ENCODE measurements at regions not wholly inside any gene's neighbourhood (a gene's known extent, or its start where the extent isn't known, plus 50 kb on each side); places are given as distances from the start of the nearest gene placed in this dataset.

- no peak for DNase-seq
Measured at GRCh38 chr1:30051777-30052176, 671.6 kb downstream of the MATN1 start.

- DNase-seq = no peak
Measured at GRCh38 chr1:30049748-30050296, 673.6 kb downstream of the MATN1 start.

- DNase-seq = no peak
Measured at GRCh38 chr1:30048905-30049304, 674.5 kb downstream of the MATN1 start.

DNA sequence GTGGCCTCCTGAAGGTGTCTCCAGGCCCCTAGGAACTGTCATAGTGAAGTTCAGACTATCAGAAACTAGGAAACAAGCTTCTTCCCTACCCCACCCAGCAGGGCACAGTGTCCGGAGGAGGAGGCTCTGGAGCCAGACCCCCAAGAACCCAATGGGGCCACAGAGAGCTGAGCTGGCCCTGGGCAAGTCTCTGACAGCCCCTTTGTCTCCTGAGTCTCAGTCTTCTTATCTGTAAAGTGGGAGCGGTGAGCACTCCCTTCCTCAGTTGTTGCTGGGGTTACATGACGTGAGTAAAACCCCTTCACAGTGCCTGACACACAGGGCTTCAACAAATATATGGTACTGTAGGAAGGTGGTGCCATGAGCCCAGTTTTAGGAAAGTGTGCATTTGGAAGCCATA is 675.8 kb downstream of the MATN1 start:
- no peak for DNase-seq

DNA sequence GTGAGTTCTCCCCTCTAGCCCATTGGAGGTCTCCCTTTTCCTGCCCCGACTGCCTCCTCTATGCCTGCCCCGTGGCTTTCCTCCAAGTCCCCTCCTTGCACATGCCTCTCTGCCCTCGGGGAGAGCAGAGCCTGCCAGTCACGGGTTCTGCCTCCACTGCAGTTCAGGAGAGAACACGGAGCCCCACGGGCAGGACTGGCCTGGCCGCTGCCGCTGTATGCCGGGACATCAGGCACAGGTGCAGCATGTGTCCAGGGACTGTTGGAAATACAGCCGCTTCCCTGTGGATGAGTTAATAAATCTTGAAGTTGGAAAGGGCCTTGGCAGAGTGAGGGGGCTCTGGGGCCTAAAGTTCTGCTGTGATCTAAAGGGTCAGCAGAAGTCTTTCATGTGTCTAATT is 676.6 kb downstream of the MATN1 start:
- DNase-seq = no peak

DNA sequence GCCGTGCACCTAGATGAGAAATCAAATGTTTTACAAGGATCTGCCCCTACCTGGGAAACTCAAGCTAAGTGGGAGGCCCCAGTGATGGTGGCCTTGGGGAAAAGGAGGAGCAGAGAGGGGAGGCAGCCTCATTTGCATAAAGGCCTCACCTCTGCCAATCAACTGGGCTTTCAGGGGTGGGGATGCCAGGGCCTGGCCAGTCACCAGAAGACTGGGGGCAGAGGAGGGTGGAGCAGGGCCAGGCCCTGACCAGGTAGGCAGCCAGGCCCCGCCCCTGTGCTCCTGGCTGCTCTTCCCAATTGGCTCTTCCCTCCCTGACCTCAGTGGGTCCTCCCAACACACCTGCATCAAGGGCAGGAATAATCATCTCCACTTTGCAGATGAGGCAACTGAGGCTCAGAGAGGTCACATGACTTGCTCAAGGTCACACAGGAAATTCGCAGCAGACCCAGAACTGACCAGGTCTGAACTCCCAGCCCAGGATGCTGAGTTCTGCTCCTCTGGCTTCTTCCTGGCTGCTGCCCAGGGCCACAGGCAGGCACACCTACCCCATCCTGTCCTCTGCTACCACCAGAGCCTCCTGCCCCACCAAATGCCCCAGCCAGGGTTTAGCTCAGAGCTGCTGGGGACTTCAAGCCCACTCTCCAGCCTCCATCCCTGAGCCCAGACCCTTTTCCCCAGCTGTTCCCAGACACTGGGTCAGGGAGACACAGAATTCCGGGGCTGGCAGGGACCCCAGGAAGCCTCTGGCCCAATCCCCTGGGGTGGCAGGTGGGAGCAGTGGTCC is 677.9 kb downstream of the MATN1 start:
- DNase-seq = no peak

- DNase-seq = no peak
Measured at GRCh38 chr1:30044656-30045144, 678.7 kb downstream of the MATN1 start.

DNA sequence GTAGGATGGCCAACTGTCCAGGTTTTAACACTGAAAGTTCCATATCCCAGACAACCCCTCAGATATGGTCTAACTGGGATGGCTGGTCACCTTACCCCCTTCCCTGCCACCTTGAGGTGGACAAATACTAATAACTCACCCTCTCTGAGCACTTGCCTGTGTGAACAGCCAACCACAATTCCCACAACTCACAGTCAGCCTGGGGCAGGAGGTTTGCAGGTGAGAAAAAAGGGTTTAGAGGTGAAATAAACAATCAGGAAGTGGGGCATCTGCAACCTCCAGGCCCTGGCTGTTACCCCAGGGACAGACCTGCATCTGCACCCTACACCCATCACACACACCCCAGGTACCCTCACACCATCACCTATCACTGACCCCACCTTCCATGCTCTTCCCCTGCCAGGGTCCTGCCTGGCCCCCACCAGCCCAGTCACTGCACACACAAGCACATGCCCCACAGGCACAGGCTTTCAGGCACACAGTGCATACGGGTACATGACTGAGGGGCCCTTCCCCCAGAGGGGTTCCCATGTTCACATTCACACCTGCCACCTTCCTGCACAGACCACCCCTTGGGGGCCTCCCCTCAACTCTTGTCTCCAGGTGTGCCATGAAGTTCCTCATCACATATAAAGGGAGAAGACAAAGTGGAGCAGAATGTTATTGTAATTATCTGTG is 679.5 kb downstream of the MATN1 start:
- no peak for DNase-seq

GRCh38 chr1:30043256-30043655 is 680.1 kb downstream of the MATN1 start:
- no peak for DNase-seq

- DNase-seq = no peak
Measured at GRCh38 chr1:30042438-30043147, 680.8 kb downstream of the MATN1 start.

GRCh38 chr1:30041741-30042437 is 681.5 kb downstream of the MATN1 start:
- DNase-seq = no peak

DNA sequence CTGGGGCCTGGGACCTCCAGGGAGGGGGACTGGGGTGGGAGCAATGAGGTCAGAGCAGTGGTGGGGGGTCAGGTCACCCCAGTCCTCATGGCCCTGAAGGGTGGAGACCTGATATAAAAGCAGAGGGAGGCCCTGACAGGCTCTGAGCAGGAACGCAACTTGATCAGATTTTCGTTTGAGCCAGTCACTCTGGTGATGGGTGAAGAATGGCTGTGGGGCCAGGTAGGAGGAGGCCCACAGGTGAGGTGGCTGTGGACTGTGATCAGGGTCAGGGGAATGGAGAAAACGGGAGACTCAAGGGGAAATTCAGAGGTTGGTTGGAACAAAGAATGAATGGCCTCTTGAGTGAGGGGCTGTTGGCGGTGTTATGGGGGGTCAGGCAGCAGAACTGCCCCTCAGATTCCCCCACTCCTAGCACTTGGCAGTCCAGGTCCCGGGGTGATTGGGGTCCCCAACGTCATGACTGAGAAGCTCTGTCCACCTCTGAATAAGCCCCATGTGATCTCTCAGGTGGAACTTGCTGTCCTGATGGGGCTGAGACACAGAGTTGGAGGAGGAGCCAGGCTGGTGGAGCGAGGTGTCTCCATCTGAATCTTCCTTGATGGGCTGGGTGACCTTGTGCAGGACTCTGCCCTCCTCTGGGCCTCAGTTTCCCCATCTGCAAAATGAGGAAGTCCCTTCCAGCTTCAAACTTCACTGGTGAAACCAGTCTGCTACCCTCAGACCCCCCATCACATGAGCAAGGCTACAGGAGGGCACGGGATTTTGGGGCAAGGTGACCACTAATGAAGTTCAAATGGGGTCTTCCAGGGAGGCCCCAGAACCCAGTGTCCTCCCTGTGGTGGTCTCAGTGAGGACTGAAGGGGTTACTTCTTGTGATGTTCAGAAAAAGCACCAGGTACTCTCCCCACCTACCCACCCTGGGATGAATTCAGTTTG is 683.0 kb downstream of the MATN1 start:
- no peak for DNase-seq

GRCh38 chr1:30039354-30040080 is 683.9 kb downstream of the MATN1 start:
- DNase-seq = no peak

DNA sequence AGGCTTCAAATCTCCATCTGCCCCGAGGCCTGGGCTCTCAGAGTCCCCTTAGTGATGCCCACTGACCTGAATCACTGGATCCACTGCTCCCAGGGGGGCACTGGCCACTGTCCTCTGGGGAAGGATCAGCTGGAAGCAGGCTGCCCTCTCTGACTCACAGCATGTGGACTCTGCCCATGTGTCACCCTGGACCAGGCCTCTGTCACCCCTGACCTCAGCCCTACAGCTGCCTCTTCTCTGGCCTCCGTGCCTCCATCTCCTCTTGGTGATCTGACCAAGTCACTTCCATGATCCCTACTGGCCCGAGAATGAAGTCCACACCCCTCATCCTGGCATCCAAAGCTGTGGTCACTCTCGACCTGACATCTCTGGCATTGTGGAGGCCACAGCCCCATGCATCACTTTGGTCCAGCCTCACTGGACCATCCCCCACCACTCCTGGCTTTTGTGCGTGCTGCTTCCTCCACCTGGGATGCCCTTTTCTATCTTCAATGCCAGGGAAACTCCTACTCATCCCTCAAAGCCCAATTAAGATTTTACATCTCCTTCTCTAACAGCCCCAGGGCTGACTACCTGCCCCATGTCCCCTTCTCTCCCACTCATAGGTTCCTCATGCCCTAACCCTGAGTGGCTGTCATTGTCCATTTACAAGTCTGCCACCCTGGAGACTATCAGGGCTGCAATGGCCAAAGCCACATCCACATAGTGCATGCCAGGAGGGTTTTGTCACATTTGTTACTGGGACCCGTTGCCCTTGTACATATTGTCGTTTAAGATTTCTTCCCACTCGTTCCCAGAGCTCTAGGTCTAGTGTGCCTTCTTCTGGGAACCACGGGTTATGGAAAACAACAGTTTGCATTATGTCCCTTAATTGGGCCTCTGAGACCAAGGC is 685.0 kb downstream of the MATN1 start:
- DNase-seq = no peak

GRCh38 chr1:30037251-30038118 is 685.9 kb downstream of the MATN1 start:
- no peak for DNase-seq

DNA sequence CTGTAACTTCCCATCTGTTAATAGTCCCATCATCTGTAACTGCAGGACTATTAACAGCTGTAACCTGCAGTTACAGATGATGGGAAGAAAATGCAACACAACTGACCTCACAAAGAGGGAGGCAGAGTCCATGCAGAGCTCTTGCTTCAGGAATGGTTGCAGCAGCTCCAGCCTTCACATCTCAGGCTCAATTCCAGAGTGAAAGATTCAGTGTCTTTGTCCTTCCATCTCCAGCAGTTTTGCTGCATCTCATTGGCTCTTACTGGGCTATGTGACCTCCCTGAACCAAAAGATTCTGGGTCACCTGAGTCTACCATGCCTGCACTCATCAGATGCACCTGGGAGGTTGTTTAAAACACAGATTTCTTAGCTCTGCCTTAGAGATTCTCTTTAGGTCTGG is 686.7 kb downstream of the MATN1 start:
- no peak for DNase-seq

GRCh38 chr1:30036229-30036547 is 687.2 kb downstream of the MATN1 start:
- DNase-seq = no peak
